ENCODE measurements at regions not wholly inside any gene's neighbourhood (a gene's known extent, or its start where the extent isn't known, plus 50 kb on each side); places are given as distances from the start of the nearest gene placed in this dataset.
"Not testable (repeated sequence)": the region's sequence is repeated elsewhere in the genome, so short reads cannot be mapped to it uniquely, and the experiment has no call there.

DNA sequence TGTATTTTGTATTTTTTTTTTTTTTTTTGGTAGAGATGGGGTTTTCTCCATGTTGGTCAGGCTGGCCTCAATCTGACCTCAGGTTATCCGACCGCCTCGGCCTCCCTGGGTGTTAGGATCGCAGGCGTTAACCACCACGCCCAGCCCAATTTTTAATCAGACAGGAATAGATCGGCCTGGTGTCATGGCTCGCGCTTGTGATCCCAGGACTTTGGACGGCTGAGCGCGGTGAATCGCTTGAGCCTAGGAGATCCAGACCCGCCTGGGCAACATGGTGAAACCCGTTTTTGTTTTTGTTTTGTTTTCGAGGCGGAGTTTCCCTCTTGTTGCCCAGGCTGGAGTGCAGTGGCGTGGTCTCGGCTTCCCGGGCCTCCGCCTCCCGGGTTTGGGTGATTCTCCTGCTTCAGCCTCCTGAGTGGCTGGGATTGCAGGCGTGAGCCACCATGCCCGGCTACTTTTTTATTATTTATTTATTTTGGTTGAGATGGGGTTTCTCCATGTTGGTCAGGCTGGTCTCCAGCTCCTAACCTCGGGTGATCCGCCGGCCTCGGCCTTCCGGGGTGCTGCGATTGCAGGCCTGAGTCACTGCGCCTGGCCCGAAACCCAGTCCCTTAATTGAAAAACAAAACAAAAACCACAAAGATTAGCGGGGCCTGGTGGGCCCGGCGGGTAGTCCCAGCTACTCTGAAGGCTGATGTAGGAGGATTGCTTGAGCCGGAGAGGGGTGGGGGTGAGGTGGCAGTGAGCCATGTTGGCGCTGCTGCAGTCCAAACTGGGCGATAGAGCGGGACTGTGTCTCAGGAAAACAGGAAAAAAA is 63.9 kb downstream of the GOLGA6L7 start:
- H3K4me3 ChIP-seq (ENCODE audit: low read depth, low read length); CTCF ChIA-PET; H3K4me1 ChIP-seq (ENCODE audit: control insufficient read depth, insufficient read depth, low read length); H3K9me3 ChIP-seq (ENCODE audit: control insufficient read depth, insufficient read depth, low read depth, low read length); H3K36me3 ChIP-seq (ENCODE audit: control insufficient read depth in 2 of 2, insufficient read depth in 1 of 2, low read length in 2 of 2); H3K27ac ChIP-seq (ENCODE audit: extremely low read depth, low read depth, low read length); POLR2A ChIA-PET: not testable (repeated sequence)

DNA sequence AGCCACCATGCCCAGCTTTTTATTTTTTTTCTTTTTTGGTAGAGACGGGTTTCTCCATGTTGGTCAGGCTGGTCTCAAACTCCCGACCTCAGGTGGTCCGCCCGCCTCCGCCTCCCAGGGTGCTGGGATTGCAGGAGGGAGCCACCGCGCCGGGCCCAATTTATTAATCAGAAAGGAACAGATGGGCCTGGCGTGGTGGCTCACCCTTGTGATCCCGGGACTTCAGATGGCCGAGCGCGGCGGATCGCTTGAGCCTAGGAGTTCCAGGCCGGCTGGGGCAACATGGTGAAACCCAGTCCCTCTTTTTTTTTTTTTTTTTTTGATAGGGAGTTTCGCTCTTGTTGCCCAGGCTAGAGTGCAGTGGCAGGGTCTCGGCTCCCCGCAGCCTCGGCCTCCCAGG is 64.6 kb downstream of the GOLGA6L7 start:
- POLR2A ChIA-PET, result no interaction called here

GRCh38 chr15:28783466-28783865 is 65.0 kb downstream of the GOLGA6L7 start:
- H3K4me1 ChIP-seq (ENCODE audit: control insufficient read depth, insufficient read depth, low read length), result no peaks in the 10 kb centered on the region
- CTCF ChIA-PET, result no interaction called here
- H3K36me3 ChIP-seq (ENCODE audit: control insufficient read depth in 2 of 2, insufficient read depth in 1 of 2, low read length in 2 of 2), result no peaks in the 10 kb centered on the region
- POLR2A ChIA-PET, result no interaction called here
- H3K27ac ChIP-seq (ENCODE audit: extremely low read depth, low read depth, low read length), result no peak overlapping the region
- no peaks in the 10 kb centered on the region for H3K9me3 ChIP-seq (ENCODE audit: control insufficient read depth, insufficient read depth, low read depth, low read length)
- H3K4me3 ChIP-seq (ENCODE audit: low read depth, low read length), result no peak overlapping the region
- no peak for TF ChIP-seq ZNF324 (tag by site-specific recombination; IDR thresholded peaks at IDR 0.05)
- TF ChIP-seq ZNF302 (tag by site-specific recombination; IDR thresholded peaks at IDR 0.05; ENCODE audit: low read depth), result no peak
- TF ChIP-seq ZNF155 (tag by site-specific recombination; IDR thresholded peaks at IDR 0.05), result no peak
- TF ChIP-seq, protein P1, sequence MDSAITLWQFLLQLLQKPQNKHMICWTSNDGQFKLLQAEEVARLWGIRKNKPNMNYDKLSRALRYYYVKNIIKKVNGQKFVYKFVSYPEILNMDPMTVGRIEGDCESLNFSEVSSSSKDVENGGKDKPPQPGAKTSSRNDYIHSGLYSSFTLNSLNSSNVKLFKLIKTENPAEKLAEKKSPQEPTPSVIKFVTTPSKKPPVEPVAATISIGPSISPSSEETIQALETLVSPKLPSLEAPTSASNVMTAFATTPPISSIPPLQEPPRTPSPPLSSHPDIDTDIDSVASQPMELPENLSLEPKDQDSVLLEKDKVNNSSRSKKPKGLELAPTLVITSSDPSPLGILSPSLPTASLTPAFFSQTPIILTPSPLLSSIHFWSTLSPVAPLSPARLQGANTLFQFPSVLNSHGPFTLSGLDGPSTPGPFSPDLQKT (IDR thresholded peaks at IDR 0.05; ENCODE audit: borderline replicate concordance, low read depth, low read length), result no peak
- TF ChIP-seq ZNF561 (tag by site-specific recombination; IDR thresholded peaks at IDR 0.05; ENCODE audit: borderline replicate concordance), result no peak
- TF ChIP-seq ZFP3 (tag by site-specific recombination; IDR thresholded peaks at IDR 0.05; ENCODE audit: low read depth), result no peak
- TF ChIP-seq ZNF473 (tag by site-specific recombination; IDR thresholded peaks at IDR 0.05), result no peak
- TF ChIP-seq ZNF660 (tag by site-specific recombination; IDR thresholded peaks at IDR 0.05), result no peak
- no peak for TF ChIP-seq ZNF664 (tag by site-specific recombination; IDR thresholded peaks at IDR 0.05)
- TF ChIP-seq ZBTB6 (tag by site-specific recombination; IDR thresholded peaks at IDR 0.05), result no peak
- TF ChIP-seq ZNF777 (tag by site-specific recombination; IDR thresholded peaks at IDR 0.05; ENCODE audit: borderline replicate concordance), result no peak
- no peak for TF ChIP-seq PBX3 (CRISPR knock-in tag; IDR thresholded peaks at IDR 0.05)
- TF ChIP-seq ZNF558 (tag by site-specific recombination; IDR thresholded peaks at IDR 0.05), result no peak

More for the DNA sequence above, 64.6 kb downstream of the GOLGA6L7 start:
- CTCF ChIA-PET, result no interaction called here
- TF ChIP-seq PRDM2 (tag by site-specific recombination; IDR thresholded peaks at IDR 0.05; ENCODE audit: borderline replicate concordance) (no peak), GLI2 (tag by site-specific recombination; IDR thresholded peaks at IDR 0.05; ENCODE audit: borderline replicate concordance, low read depth) (no peak), OSR2 (tag by site-specific recombination; IDR thresholded peaks at IDR 0.05) (no peak)
- Histone ChIP-seq H3K4me3 (ENCODE audit: low read depth, low read length) (no peak overlapping the region), H3K4me1 (ENCODE audit: control insufficient read depth, insufficient read depth, low read length) (no peaks in the 10 kb centered on the region), H3K36me3 (ENCODE audit: control insufficient read depth in 2 of 2, insufficient read depth in 1 of 2, low read length in 2 of 2) (no peaks in the 10 kb centered on the region), H3K27ac (ENCODE audit: extremely low read depth, low read depth, low read length) (no peak overlapping the region), H3K9me3 (ENCODE audit: control insufficient read depth, insufficient read depth, low read depth, low read length) (no peaks in the 10 kb centered on the region)
